D721Med (cell line): ENCODE measurements at regions not wholly inside any gene's neighbourhood (a gene's known extent, or its start where the extent isn't known, plus 50 kb on each side); places are given as distances from the start of the nearest gene placed in this dataset.

ENCODE experiments used
- DNase-seq: peaks from one replicate; pipeline ENCODE4 v3.0.0; 2011; ENCODE audit warnings: low spot score; ENCODE audit not compliant: insufficient read length
- FAIRE-seq: peaks from 2 replicates; lab custom pipeline; 2011; peaks lifted over from hg19 to GRCh38; lab: Jason Lieb, UNC
- TF ChIP-seq, protein P1 (sequence below): IDR thresholded peaks from 2 replicates; pipeline ENCODE4 v1.5.1; 2012; ENCODE audit warnings: mild to moderate bottlenecking, control low read depth; ENCODE audit not compliant: insufficient read depth; ENCODE audit errors: missing control alignments

DNA sequence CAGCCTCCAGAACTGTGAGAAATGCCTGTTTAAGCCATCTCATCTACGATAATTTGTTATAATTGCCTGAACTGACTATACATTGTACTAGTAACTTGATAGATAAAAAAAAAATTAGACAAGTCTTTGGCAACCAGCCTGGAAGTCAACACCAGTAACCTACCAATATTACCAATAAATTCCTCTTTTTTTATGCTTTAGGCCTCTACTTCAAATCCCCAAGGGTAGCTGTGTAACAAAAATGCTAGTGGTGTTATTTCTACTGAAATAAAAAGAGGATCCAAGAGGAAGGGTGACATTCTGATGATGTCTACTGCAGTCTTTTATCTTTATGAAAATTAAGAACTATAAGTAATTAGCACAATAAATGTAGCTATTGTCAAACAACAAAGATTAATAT lies 151.7 kb upstream of the SAMSN1 start:
- DNase-seq (no peak), FAIRE-seq (no peak)
- TF ChIP-seq, protein P1, sequence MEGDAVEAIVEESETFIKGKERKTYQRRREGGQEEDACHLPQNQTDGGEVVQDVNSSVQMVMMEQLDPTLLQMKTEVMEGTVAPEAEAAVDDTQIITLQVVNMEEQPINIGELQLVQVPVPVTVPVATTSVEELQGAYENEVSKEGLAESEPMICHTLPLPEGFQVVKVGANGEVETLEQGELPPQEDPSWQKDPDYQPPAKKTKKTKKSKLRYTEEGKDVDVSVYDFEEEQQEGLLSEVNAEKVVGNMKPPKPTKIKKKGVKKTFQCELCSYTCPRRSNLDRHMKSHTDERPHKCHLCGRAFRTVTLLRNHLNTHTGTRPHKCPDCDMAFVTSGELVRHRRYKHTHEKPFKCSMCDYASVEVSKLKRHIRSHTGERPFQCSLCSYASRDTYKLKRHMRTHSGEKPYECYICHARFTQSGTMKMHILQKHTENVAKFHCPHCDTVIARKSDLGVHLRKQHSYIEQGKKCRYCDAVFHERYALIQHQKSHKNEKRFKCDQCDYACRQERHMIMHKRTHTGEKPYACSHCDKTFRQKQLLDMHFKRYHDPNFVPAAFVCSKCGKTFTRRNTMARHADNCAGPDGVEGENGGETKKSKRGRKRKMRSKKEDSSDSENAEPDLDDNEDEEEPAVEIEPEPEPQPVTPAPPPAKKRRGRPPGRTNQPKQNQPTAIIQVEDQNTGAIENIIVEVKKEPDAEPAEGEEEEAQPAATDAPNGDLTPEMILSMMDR, result no peak

- DNase-seq, result no peak
- TF ChIP-seq, protein P1, result no peak
- no peak for FAIRE-seq
Measured at GRCh38 chr21:14694817-14695216, 148.7 kb upstream of the SAMSN1 start.

DNA sequence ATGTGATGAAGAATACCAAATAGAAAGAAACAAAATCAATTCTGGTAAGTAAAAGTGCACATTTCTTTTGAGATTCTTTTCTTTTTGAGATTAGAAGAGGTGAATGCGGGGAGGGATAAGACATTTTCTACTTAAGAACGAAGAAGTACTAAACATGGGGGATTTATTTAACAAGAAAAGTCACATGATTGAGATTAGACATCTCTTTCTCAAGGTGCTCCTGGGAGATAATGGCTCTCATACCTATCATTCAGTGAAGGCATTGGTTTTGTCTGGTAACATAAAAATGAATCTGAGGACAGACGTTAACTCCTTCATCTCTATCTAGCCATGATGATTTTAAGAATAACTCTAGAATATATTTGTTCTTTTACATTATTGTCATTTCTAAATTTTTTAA lies 147.9 kb upstream of the SAMSN1 start:
- FAIRE-seq, result peak; percentile 76
- DNase-seq, result no peak
- TF ChIP-seq, protein P1, result no peak

- DNase-seq, result no peak
- no peak for FAIRE-seq
- TF ChIP-seq, protein P1, result no peak
Measured at GRCh38 chr21:14691914-14692313, 145.8 kb upstream of the SAMSN1 start.

DNA sequence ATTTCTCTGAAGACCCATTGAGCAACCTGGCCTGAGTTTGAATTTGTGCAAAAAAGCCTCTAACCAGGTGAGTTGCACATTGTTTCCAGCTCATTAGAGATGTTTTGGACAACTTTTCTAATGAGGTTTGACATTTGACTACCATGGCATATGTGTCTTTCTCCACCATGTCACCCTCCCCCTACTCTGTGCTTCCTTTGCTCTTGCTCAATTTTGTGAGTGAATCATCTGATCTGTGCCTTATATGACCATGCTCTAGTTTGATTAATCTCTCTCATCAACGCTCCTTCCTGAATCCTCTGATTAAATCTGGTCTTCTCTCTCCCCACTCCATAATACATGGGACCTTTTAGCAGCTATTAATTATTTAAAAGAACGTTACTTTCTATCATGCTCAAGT lies 144.8 kb upstream of the SAMSN1 start:
- FAIRE-seq (no peak), DNase-seq (no peak)
- TF ChIP-seq, protein P1, result no peak

DNA sequence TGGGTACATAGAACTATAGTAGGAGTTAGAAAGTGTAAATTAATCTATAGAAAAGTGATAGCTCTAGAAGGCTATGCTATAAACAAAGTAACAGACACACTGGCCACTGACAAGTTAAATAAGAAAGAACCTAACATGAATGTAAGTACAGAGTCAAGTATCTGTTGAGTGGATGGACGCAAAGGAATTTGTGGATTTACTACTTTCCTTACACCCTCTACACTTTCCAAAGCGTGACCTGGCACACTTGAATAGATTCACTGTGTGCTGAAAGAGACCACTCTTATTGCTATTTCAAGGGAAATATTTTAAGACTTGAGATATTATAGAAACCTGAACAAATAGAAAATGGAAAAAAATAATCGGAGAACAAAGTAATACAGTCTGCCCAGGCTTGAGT lies 142.8 kb upstream of the SAMSN1 start:
- DNase-seq, result no peak
- TF ChIP-seq, protein P1, result no peak
- FAIRE-seq, result no peak

DNA sequence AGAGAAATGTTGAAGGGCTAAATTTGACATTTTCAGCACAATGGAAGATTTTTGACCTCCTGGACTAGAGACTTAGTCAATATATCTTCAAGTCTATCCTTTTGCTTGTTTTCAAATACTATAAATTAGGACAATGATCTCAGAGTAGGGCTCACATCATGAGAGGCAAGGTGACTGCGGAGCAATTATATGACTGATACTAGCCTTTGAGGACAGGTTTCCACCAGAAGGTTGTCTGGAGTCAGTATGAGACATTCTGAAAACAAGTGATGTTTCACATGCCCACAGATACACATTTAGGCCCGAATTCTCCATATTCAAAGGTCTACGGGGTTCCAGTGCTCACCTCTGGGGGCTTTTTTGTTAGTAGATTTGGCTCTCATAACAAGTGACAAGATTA lies 142.3 kb upstream of the SAMSN1 start:
- DNase-seq (no peak), FAIRE-seq (no peak)
- TF ChIP-seq, protein P1, result no peak
